Mesendoderm (in vitro differentiated cells): ENCODE measurements at regions not wholly inside any gene's neighbourhood (a gene's known extent, or its start where the extent isn't known, plus 50 kb on each side); places are given as distances from the start of the nearest gene placed in this dataset.

Experiments
- DNase-seq: peaks from one replicate; pipeline ENCODE4 v3.0.0; 2013
- H2AK5ac ChIP-seq: 2 replicates; pipeline ENCODE4 v1.6.1; 2013; ENCODE audit warnings: low read length, inconsistent platforms
- H2BK120ac ChIP-seq: 2 replicates; pipeline ENCODE4 v1.6.1; 2013; ENCODE audit warnings: low read depth, mild to moderate bottlenecking, low read length, moderate library complexity, mixed read lengths
- H2BK15ac ChIP-seq: replicated peaks from 2 replicates; pipeline ENCODE4 v1.6.1; 2013; ENCODE audit warnings: low read depth, mild to moderate bottlenecking, moderate library complexity
- H2BK5ac ChIP-seq: 2 replicates; pipeline ENCODE4 v1.6.1; 2013; ENCODE audit warnings: low read length, inconsistent platforms
- H3K18ac ChIP-seq: 2 replicates; pipeline ENCODE4 v1.6.1; 2013; ENCODE audit warnings: mild to moderate bottlenecking, low read length, mixed read lengths
- H3K23ac ChIP-seq: one replicate; pipeline ENCODE4 v1.6.1; 2013; ENCODE audit warnings: low read length
- H3K27ac ChIP-seq: 2 replicates; pipeline ENCODE4 v1.5.1; 2013; ENCODE audit warnings: low read depth, mild to moderate bottlenecking, inconsistent platforms, low read length, moderate library complexity
- H3K27me3 ChIP-seq: 2 replicates; pipeline ENCODE4 v1.6.1; 2013; ENCODE audit warnings: low read length, control low read depth, mild to moderate bottlenecking, inconsistent platforms; ENCODE audit not compliant: insufficient read depth, poor library complexity
- H3K36me3 ChIP-seq: 2 replicates; pipeline ENCODE4 v1.6.1; 2013; ENCODE audit warnings: low read length, inconsistent platforms; ENCODE audit not compliant: control insufficient read depth, insufficient read depth
- H3K4ac ChIP-seq: one replicate; pipeline ENCODE4 v1.6.1; 2013; ENCODE audit warnings: low read depth, mild to moderate bottlenecking, low read length, moderate library complexity
- H3K4me1 ChIP-seq: 2 replicates; pipeline ENCODE4 v1.6.1; 2013; ENCODE audit warnings: low read depth, low read length, inconsistent platforms; ENCODE audit not compliant: control insufficient read depth
- H3K4me2 ChIP-seq: 2 replicates; pipeline ENCODE4 v1.6.1; 2013; ENCODE audit warnings: low read length
- H3K4me3 ChIP-seq: 2 replicates; pipeline ENCODE4 v1.5.1; 2013; ENCODE audit warnings: mild to moderate bottlenecking, low read length
- H3K56ac ChIP-seq: one replicate; pipeline ENCODE4 v1.6.1; 2013; ENCODE audit warnings: low read length
- H3K79me1 ChIP-seq: 2 replicates; pipeline ENCODE4 v1.6.1; 2013; ENCODE audit warnings: low read length, inconsistent platforms
- H3K79me2 ChIP-seq: 2 replicates; pipeline ENCODE4 v1.6.1; 2013; ENCODE audit warnings: mild to moderate bottlenecking, low read length; ENCODE audit not compliant: control insufficient read depth, insufficient read depth
- H3K9ac ChIP-seq: 2 replicates; pipeline ENCODE4 v1.6.1; 2013; ENCODE audit warnings: low read length, inconsistent platforms
- H4K5ac ChIP-seq: one replicate; pipeline ENCODE4 v1.6.1; 2013; ENCODE audit warnings: low read length
- H4K8ac ChIP-seq: one replicate; pipeline ENCODE4 v1.6.1; 2013; ENCODE audit warnings: low read depth, mild to moderate bottlenecking, control low read depth, low read length, moderate library complexity
- WGBS: extraction: QIAGEN DNeasy Blood & Tissue Kit; methylation state at CpG from one replicate; pipeline ENCODE4 v1.1.7; 2013; ENCODE audit warnings: low lambda C conversion rate, missing lambda C conversion rate; ENCODE audit not compliant: insufficient coverage; ENCODE audit errors: extremely low coverage; 5-methylcytosine and 5-hydroxymethylcytosine counted together

DNA sequence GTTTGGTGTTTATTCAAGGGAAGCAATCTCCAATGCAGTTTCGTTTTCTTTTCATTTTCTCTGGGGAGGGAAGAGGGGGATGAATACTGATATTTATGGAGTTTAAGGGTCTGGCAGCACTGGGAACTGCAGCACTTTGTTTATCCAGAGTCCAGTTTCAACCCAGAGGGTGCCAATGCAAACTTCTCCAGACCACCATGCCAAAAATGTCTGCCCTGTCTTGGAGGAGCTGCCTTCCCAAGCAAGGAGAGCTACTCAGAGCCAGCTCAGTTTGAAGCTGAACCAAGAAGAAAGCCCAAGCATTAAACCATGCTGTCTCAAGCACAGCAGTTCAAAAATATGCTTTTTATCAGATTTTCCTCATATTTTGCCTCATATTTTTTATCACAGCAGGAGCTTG lies 589.7 kb downstream of the LMO4 start:
- no peak overlapping the region for H2AK5ac ChIP-seq

GRCh38 chr1:87922885-87923284 lies 594.2 kb downstream of the LMO4 start:
- H3K4ac ChIP-seq, result no peak overlapping the region
- H2BK15ac ChIP-seq, result no peak overlapping the region
- no peak for DNase-seq
- no peak overlapping the region for H3K27ac ChIP-seq
- H3K9ac ChIP-seq, result no peak overlapping the region
- H3K56ac ChIP-seq, result no peak overlapping the region
- H3K79me1 ChIP-seq, result no peaks in the 10 kb centered on the region
- no peak overlapping the region for H3K23ac ChIP-seq
- no peak overlapping the region for H3K4me3 ChIP-seq
- no peak overlapping the region for H2AK5ac ChIP-seq
- no peaks in the 10 kb centered on the region for H3K79me2 ChIP-seq
- H4K8ac ChIP-seq, result no peak overlapping the region
- H2BK120ac ChIP-seq, result no peak overlapping the region
- H2BK5ac ChIP-seq, result no peak overlapping the region
- H3K36me3 ChIP-seq, result no peaks in the 10 kb centered on the region
- no peaks in the 10 kb centered on the region for H3K4me1 ChIP-seq
- no peak overlapping the region for H3K18ac ChIP-seq
- no peaks in the 10 kb centered on the region for H3K27me3 ChIP-seq
- H3K4me2 ChIP-seq, result no peak overlapping the region
- H4K5ac ChIP-seq, result no peak overlapping the region
- no CpG with 5 or more reads among the region's 2 CpGs for WGBS

More for the DNA sequence above, 589.7 kb downstream of the LMO4 start:
- no peaks in the 10 kb centered on the region for H3K79me2 ChIP-seq
- no peak overlapping the region for H3K23ac ChIP-seq
- H3K27me3 ChIP-seq, result no peaks in the 10 kb centered on the region
- no peak for DNase-seq
- no peak overlapping the region for H4K5ac ChIP-seq
- no peaks in the 10 kb centered on the region for H3K36me3 ChIP-seq
- no CpG with 5 or more reads among the region's 1 CpG for WGBS
- no peak overlapping the region for H3K4ac ChIP-seq
- no peak overlapping the region for H3K4me2 ChIP-seq
- H2BK15ac ChIP-seq, result no peak overlapping the region
- no peak overlapping the region for H2BK5ac ChIP-seq
- H3K4me3 ChIP-seq, result no peak overlapping the region
- no peaks in the 10 kb centered on the region for H3K4me1 ChIP-seq
- H3K79me1 ChIP-seq, result no peaks in the 10 kb centered on the region
- H3K18ac ChIP-seq, result no peak overlapping the region
- H4K8ac ChIP-seq, result no peak overlapping the region
- H2BK120ac ChIP-seq, result no peak overlapping the region
- H3K9ac ChIP-seq, result no peak overlapping the region
- H3K56ac ChIP-seq, result no peak overlapping the region
- H3K27ac ChIP-seq, result no peak overlapping the region

GRCh38 chr1:87926131-87926830 lies 597.6 kb downstream of the LMO4 start:
- Histone ChIP-seq H2AK5ac (no peak overlapping the region), H3K4ac (no peak overlapping the region), H3K4me2 (no peak overlapping the region), H4K8ac (no peak overlapping the region), H3K4me1 (no peaks in the 10 kb centered on the region), H3K36me3 (no peaks in the 10 kb centered on the region), H3K56ac (no peak overlapping the region), H3K27ac (no peak overlapping the region), H2BK5ac (no peak overlapping the region), H3K18ac (no peak overlapping the region), H3K27me3 (no peaks in the 10 kb centered on the region), H3K23ac (no peak overlapping the region), H3K79me2 (no peaks in the 10 kb centered on the region), H2BK120ac (no peak overlapping the region), H3K4me3 (no peak overlapping the region), H4K5ac (no peak overlapping the region), H2BK15ac (no peak overlapping the region), H3K9ac (no peak overlapping the region), H3K79me1 (no peaks in the 10 kb centered on the region)
- DNase-seq, result peak; percentile 14
- WGBS, result no CpG with 5 or more reads among the region's 3 CpGs

- Histone ChIP-seq H3K4ac (no peak overlapping the region), H2BK120ac (no peak overlapping the region), H2BK15ac (no peak overlapping the region), H4K8ac (no peak overlapping the region), H3K4me1 (no peaks in the 10 kb centered on the region), H3K79me2 (no peaks in the 10 kb centered on the region), H3K23ac (no peak overlapping the region), H3K27me3 (no peaks in the 10 kb centered on the region), H2AK5ac (no peak overlapping the region), H3K9ac (no peak overlapping the region), H3K27ac (no peak overlapping the region), H3K56ac (no peak overlapping the region), H3K36me3 (no peaks in the 10 kb centered on the region), H3K4me3 (no peak overlapping the region), H3K4me2 (no peak overlapping the region), H2BK5ac (no peak overlapping the region), H3K18ac (no peak overlapping the region), H3K79me1 (no peaks in the 10 kb centered on the region), H4K5ac (no peak overlapping the region)
- no peak for DNase-seq
- WGBS, result no CpG with 5 or more reads among the region's 1 CpG
These were observed 598.2 kb downstream of the LMO4 start for GRCh38 chr1:87926921-87927320.

GRCh38 chr1:87927391-87928280 lies 599.0 kb downstream of the LMO4 start:
- H4K5ac ChIP-seq, result no peak overlapping the region
- H3K79me1 ChIP-seq, result no peaks in the 10 kb centered on the region
- H3K9ac ChIP-seq, result no peak overlapping the region
- no peaks in the 10 kb centered on the region for H3K27me3 ChIP-seq
- peak; percentile 60 for DNase-seq
- no peak overlapping the region for H4K8ac ChIP-seq
- H2AK5ac ChIP-seq, result no peak overlapping the region
- H3K23ac ChIP-seq, result no peak overlapping the region
- H3K4me1 ChIP-seq, result no peaks in the 10 kb centered on the region
- no peak overlapping the region for H2BK5ac ChIP-seq
- H3K27ac ChIP-seq, result no peak overlapping the region
- no peak overlapping the region for H3K4me3 ChIP-seq
- no peak overlapping the region for H3K56ac ChIP-seq
- no peaks in the 10 kb centered on the region for H3K36me3 ChIP-seq
- H2BK15ac ChIP-seq, result no peak overlapping the region
- H2BK120ac ChIP-seq, result no peak overlapping the region
- no peaks in the 10 kb centered on the region for H3K79me2 ChIP-seq
- no peak overlapping the region for H3K4ac ChIP-seq
- no peak overlapping the region for H3K4me2 ChIP-seq
- no CpG with 5 or more reads among the region's 3 CpGs for WGBS
- H3K18ac ChIP-seq, result no peak overlapping the region
